Mesenchymal stem cell (in vitro differentiated cells and primary cell): ENCODE measurements at regions not wholly inside any gene's neighbourhood (a gene's known extent, or its start where the extent isn't known, plus 50 kb on each side); places are given as distances from the start of the nearest gene placed in this dataset.

ENCODE experiments used
- DNase-seq: peaks from one replicate; pipeline ENCODE4 v3.0.0-alpha.2; 2013
- H2AFZ ChIP-seq: one replicate; pipeline ENCODE4 v1.6.1; 2013; ENCODE audit warnings: low read depth, mild to moderate bottlenecking, control low read depth, inconsistent platforms, low read length, moderate library complexity
- H2AK5ac ChIP-seq: 2 replicates; pipeline ENCODE4 v1.6.1; 2013; ENCODE audit warnings: low read length, moderate library complexity, mild to moderate bottlenecking, inconsistent platforms; ENCODE audit not compliant: severe bottlenecking
- H2BK120ac ChIP-seq: one replicate; pipeline ENCODE4 v1.6.1; 2013; ENCODE audit warnings: low read depth, mild to moderate bottlenecking, inconsistent platforms, low read length, moderate library complexity
- H2BK12ac ChIP-seq, 2 experiments: one replicate each; pipeline ENCODE4 v1.6.1; 2013; ENCODE audit warnings: inconsistent platforms in 2 of 2, low read length in 2 of 2, mild to moderate bottlenecking in 2 of 2, moderate library complexity in 2 of 2, control low read depth in 1 of 2
- H2BK15ac ChIP-seq: one replicate; pipeline ENCODE4 v1.6.1; 2013; ENCODE audit warnings: mild to moderate bottlenecking, low read depth, inconsistent platforms; ENCODE audit not compliant: poor library complexity, severe bottlenecking
- H2BK5ac ChIP-seq: 2 replicates; pipeline ENCODE4 v1.6.1; 2013; ENCODE audit warnings: low read depth, mild to moderate bottlenecking, low read length, control low read depth, inconsistent platforms; ENCODE audit not compliant: poor library complexity, severe bottlenecking
- H3K14ac ChIP-seq, 2 experiments: one replicate each; pipeline ENCODE4 v1.6.1; 2013; ENCODE audit warnings: inconsistent platforms in 2 of 2, low read length in 2 of 2, control low read depth in 1 of 2, mild to moderate bottlenecking in 1 of 2, moderate library complexity in 1 of 2
- H3K18ac ChIP-seq, 2 experiments: one replicate each; pipeline ENCODE4 v1.6.1; 2013; ENCODE audit warnings: inconsistent platforms in 2 of 2, low read length in 2 of 2, control low read depth in 1 of 2, low read depth in 1 of 2, mild to moderate bottlenecking in 1 of 2
- H3K23ac ChIP-seq, 2 experiments: one replicate each; pipeline ENCODE4 v1.6.1; 2013; ENCODE audit warnings: inconsistent platforms in 2 of 2, low read length in 2 of 2, mild to moderate bottlenecking in 2 of 2, moderate library complexity in 2 of 2, control low read depth in 1 of 2
- H3K27ac ChIP-seq: 2 replicates; pipeline ENCODE4 v1.5.1; 2013; ENCODE audit warnings: mild to moderate bottlenecking, moderate library complexity, low read length, control low read depth, inconsistent platforms; ENCODE audit not compliant: poor library complexity, severe bottlenecking
- H3K27me3 ChIP-seq, 2 experiments: 2 replicates each; pipeline versions ENCODE4 v1.6.1 to v1.7.0; 2013; ENCODE audit warnings: low read length in 2 of 2, mild to moderate bottlenecking in 2 of 2, moderate library complexity in 2 of 2, control low read depth in 1 of 2, inconsistent platforms in 1 of 2; ENCODE audit not compliant: control insufficient read depth in 1 of 2, insufficient read depth in 1 of 2
- H3K36me3 ChIP-seq, 2 experiments: 2 replicates each; pipeline versions ENCODE4 v1.6.1 to v1.7.0; 2013; ENCODE audit warnings: low read length in 2 of 2, control low read depth in 1 of 2, inconsistent platforms in 1 of 2, low read depth in 1 of 2, mild to moderate bottlenecking in 1 of 2; ENCODE audit not compliant: insufficient read depth in 2 of 2, control insufficient read depth in 1 of 2
- H3K4ac ChIP-seq, 2 experiments: one replicate each; pipeline ENCODE4 v1.6.1; 2013; ENCODE audit warnings: inconsistent platforms in 2 of 2, low read length in 2 of 2, mild to moderate bottlenecking in 2 of 2, moderate library complexity in 2 of 2, control low read depth in 1 of 2, low read depth in 1 of 2
- H3K4me1 ChIP-seq: 2 replicates; pipeline ENCODE4 v1.6.1; 2013; ENCODE audit warnings: low read depth, low read length, control low read depth; ENCODE audit not compliant: control insufficient read depth, insufficient read depth
- H3K4me2 ChIP-seq: 2 replicates; pipeline ENCODE4 v1.6.1; 2013; ENCODE audit warnings: low read length, mild to moderate bottlenecking, inconsistent platforms; ENCODE audit not compliant: poor library complexity, severe bottlenecking
- H3K4me3 ChIP-seq, 2 experiments: 2 replicates each; pipeline versions ENCODE4 v1.5.1 to v1.7.0; 2013; ENCODE audit warnings: low read length in 2 of 2, mild to moderate bottlenecking in 2 of 2, control low read depth in 1 of 2, low read depth in 1 of 2; ENCODE audit not compliant: insufficient read depth in 1 of 2
- H3K79me1 ChIP-seq: replicated peaks from 2 replicates; pipeline ENCODE4 v1.6.1; 2013; ENCODE audit warnings: mild to moderate bottlenecking, control low read depth, low read length, inconsistent platforms; ENCODE audit not compliant: poor library complexity, severe bottlenecking
- H3K9ac ChIP-seq: 2 replicates; pipeline ENCODE4 v1.7.0; 2013; ENCODE audit warnings: mild to moderate bottlenecking, low read length, moderate library complexity
- H3K9me3 ChIP-seq: 2 replicates; pipeline ENCODE4 v1.7.0; 2013; ENCODE audit warnings: mild to moderate bottlenecking, low read length; ENCODE audit not compliant: control insufficient read depth
- H4K8ac ChIP-seq: one replicate; pipeline ENCODE4 v1.6.1; 2013; ENCODE audit warnings: inconsistent platforms, mild to moderate bottlenecking, low read length, moderate library complexity
- H4K91ac ChIP-seq: one replicate; pipeline ENCODE4 v1.6.1; 2013; ENCODE audit warnings: mild to moderate bottlenecking, low read length, inconsistent platforms
- WGBS: methylation state at CpG from one replicate; pipeline ENCODE4 v1.1.7; 2013; ENCODE audit warnings: mixed read lengths; 5-methylcytosine and 5-hydroxymethylcytosine counted together

DNA sequence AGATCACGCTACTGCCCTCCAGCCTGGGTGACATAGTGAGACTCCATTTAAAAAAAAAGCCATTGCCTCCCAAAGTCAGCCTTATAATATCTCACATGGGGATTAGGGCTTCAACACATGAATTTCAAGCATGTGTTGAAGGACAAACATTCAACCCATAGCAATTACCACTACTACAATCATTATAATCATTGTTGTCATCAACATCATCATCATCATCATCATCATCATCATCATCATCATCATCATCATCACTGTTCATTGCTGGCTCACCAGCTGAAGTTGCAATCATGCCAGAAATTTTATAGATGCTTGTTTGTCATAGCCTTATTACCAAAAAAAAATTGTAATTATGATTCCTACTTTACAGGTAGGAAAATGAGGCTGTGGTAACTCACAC is 762.9 kb downstream of the METTL15 start:
- Histone ChIP-seq H3K27me3 (no peaks in the 10 kb centered on the region), H4K8ac (no peak overlapping the region), H2BK12ac (no peak overlapping the region), H3K23ac (no peak overlapping the region), H3K18ac (no peak overlapping the region), H3K4me1 (no peaks in the 10 kb centered on the region), H3K36me3 (no peaks in the 10 kb centered on the region), H3K27ac (no peak overlapping the region), H2BK120ac (no peak overlapping the region), H3K14ac (no peak overlapping the region), H3K4ac (no peak overlapping the region), H3K79me1 (no peaks in the 10 kb centered on the region), H2BK15ac (no peak overlapping the region), H3K9ac (no peak overlapping the region), H3K9me3 (no peaks in the 10 kb centered on the region), H4K91ac (no peak overlapping the region), H3K4me2 (no peak overlapping the region), H3K4me3 (no peak overlapping the region), H2AFZ (no peak overlapping the region), H2BK5ac (no peak overlapping the region), H2AK5ac (no peak overlapping the region)
- 100% methylated on average over 1 of the region's 1 CpG for WGBS
- DNase-seq: no peak

DNA sequence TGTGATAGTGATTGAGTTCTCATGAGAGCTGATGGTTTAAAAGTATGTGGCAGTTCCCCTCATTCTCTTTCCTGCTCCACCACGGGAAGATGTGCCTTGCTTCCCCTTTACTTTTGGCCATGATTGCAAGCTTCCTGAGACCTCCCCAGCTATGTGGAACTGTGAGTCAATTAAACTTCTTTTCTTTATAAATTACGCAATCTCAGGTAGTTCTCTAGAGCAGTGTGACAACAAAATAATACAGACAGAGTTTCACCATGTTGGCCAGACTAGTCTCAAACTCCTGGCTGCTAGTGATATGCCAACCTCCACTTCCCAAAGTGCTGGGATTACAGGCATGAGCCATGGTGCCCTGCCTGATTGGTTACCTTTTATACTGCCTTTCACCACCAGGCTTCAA is 755.2 kb downstream of the METTL15 start:
- H3K27ac ChIP-seq: no peak overlapping the region
- H3K18ac ChIP-seq: peak overlapping the region in 1 of 2 experiments; percentile 33
- no peaks in the 10 kb centered on the region for H3K27me3 ChIP-seq
- no peak overlapping the region for H3K23ac ChIP-seq
- no peak overlapping the region for H2AK5ac ChIP-seq
- no peak overlapping the region for H2BK12ac ChIP-seq
- no peak overlapping the region for H2AFZ ChIP-seq
- no peak overlapping the region for H3K4me2 ChIP-seq
- H4K8ac ChIP-seq: no peak overlapping the region
- no peaks in the 10 kb centered on the region for H3K36me3 ChIP-seq
- peaks cover 3% of the 10 kb centered on the region for H3K9me3 ChIP-seq
- no peak overlapping the region for H3K9ac ChIP-seq
- H3K4ac ChIP-seq: no peak overlapping the region
- H2BK120ac ChIP-seq: no peak overlapping the region
- H3K4me1 ChIP-seq: no peaks in the 10 kb centered on the region
- no peak overlapping the region for H2BK15ac ChIP-seq
- whole genome bisulfite sequencing: 100% methylated on average over 2 of the region's 2 CpGs
- H3K14ac ChIP-seq: no peak overlapping the region
- H4K91ac ChIP-seq: no peak overlapping the region
- no peak for DNase-seq
- no peak overlapping the region for H3K4me3 ChIP-seq
- no peak overlapping the region for H2BK5ac ChIP-seq
- no peaks in the 10 kb centered on the region for H3K79me1 ChIP-seq

DNA sequence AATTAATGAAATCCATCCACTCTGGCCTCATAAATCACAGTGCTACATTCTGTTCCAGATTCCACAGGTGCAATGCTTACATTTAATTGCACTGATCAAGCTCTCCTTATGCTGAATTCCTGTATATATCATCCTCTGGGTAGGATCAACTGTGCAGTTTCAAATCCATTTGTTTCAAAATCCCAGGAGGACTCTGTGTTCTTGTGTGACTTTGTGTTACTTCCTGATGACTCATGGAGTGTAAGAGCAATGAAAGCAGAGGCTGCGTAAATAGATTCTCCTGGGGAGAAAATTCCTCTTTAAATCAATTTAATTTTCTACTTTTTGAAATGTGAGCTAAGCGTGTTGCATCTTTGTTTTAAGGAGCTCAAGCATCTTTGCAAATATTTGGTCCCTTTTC is 752.7 kb downstream of the METTL15 start:
- DNase-seq: peak; percentile 74
- Histone ChIP-seq H2AFZ (no peak overlapping the region), H2BK120ac (no peak overlapping the region), H2BK15ac (no peak overlapping the region), H3K79me1 (no peaks in the 10 kb centered on the region), H3K4ac (no peak overlapping the region), H3K4me3 (no peak overlapping the region), H4K91ac (no peak overlapping the region), H3K4me2 (no peak overlapping the region), H3K27me3 (no peaks in the 10 kb centered on the region), H3K36me3 (no peaks in the 10 kb centered on the region), H3K9me3 (peaks cover 25% of the 10 kb centered on the region), H2BK5ac (no peak overlapping the region), H3K18ac (no peak overlapping the region), H3K27ac (no peak overlapping the region), H4K8ac (no peak overlapping the region), H3K9ac (no peak overlapping the region), H2AK5ac (no peak overlapping the region), H3K23ac (no peak overlapping the region), H2BK12ac (no peak overlapping the region), H3K4me1 (no peaks in the 10 kb centered on the region), H3K14ac (no peak overlapping the region)
- WGBS: no CpG with 5 or more reads among the region's 2 CpGs

DNA sequence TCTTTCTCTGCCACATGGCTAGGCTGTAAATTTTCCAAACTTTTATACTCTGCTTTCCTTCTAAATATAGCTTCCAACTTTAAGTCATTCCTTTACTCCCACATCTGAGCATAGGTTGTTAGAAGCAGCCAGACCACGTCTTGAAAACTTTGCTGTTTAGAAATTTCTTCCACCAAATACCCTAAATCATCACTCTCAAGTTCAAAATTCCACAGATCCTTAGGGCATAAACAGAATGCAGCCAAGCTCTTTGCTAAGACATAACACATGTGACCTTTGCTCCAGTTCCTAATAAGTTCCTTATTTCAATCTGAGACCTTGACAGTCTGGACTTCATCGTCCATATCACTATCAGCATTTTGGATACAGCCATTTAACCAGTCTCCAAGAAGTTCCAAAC is 749.9 kb downstream of the METTL15 start:
- H3K36me3 ChIP-seq: no peaks in the 10 kb centered on the region
- no peak overlapping the region for H2AFZ ChIP-seq
- no peak overlapping the region for H3K4me3 ChIP-seq
- WGBS: 3% methylated on average over 2 of the region's 2 CpGs
- no peak overlapping the region for H2BK15ac ChIP-seq
- H4K91ac ChIP-seq: no peak overlapping the region
- H3K18ac ChIP-seq: no peak overlapping the region
- H2BK5ac ChIP-seq: no peak overlapping the region
- no peak overlapping the region for H3K9ac ChIP-seq
- H3K27me3 ChIP-seq: no peaks in the 10 kb centered on the region
- DNase-seq: peak; percentile 36
- no peak overlapping the region for H3K23ac ChIP-seq
- no peak overlapping the region for H2AK5ac ChIP-seq
- H2BK12ac ChIP-seq: no peak overlapping the region
- H3K4ac ChIP-seq: no peak overlapping the region
- no peak overlapping the region for H2BK120ac ChIP-seq
- no peak overlapping the region for H3K14ac ChIP-seq
- no peaks in the 10 kb centered on the region for H3K79me1 ChIP-seq
- no peak overlapping the region for H4K8ac ChIP-seq
- H3K27ac ChIP-seq: no peak overlapping the region
- H3K4me2 ChIP-seq: no peak overlapping the region
- no peaks in the 10 kb centered on the region for H3K4me1 ChIP-seq
- H3K9me3 ChIP-seq: peaks cover 32% of the 10 kb centered on the region
